ENCODE measurements at regions not wholly inside any gene's neighbourhood (a gene's known extent, or its start where the extent isn't known, plus 50 kb on each side); places are given as distances from the start of the nearest gene placed in this dataset.
A peak's percentile ranks its signal among the peaks of the same experiment; 100 is the strongest.

DNA sequence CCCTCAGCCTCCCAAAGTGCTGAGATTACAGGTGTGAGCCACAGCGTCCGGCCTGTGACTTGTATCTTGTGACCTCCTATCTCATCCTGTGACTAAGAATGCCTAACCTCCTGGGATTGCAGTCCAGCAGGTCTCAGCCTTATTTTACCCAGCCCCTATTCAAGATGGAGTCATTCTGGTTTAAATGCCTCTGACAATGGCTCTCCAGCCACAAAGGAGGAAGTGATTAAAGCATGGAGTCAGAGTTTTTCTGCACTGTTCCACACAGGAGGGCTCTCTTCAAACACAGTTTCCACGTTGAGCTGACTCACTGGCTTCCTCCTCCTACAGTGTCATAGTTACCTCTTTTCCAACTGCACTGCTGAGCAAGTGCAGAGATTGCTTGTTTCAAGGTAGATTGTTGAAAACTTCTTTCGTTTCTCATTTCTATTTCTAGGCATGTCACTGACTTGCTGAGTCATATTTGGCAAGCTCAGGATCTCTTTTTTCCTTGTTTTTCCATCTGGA, 383.8 kb downstream of the PCNX1 start:
- Histone ChIP-seq H3K36me3 (ENCODE audit: insufficient read depth, low read length) (no peaks in the 10 kb centered on the region), H3F3A (ENCODE audit: low read depth) (no peaks in the 10 kb centered on the region), H3K27me3 (ENCODE audit: insufficient read depth, low read length, poor library complexity, severe bottlenecking) (no peaks in the 10 kb centered on the region), H3K4me2 (ENCODE audit: low read depth, low read length, poor library complexity, severe bottlenecking) (no peak overlapping the region), H3K9me2 (replicated peaks; ENCODE audit: low read depth, low read length) (no peaks in the 10 kb centered on the region), H3K4me1 (ENCODE audit: insufficient read depth, low read length, poor library complexity, severe bottlenecking) (peaks cover 38% of the 10 kb centered on the region), H3K9ac (ENCODE audit: low read depth, low read length, poor library complexity, severe bottlenecking) (no peak overlapping the region), H2AFZ (ENCODE audit: low read length) (peak overlapping the region; percentile 48; the same call in 1 of the 2 replicates), H3K4me3 (ENCODE audit: low read length, poor library complexity, severe bottlenecking) (no peak overlapping the region), H3K9me3 (ENCODE audit: insufficient read depth, low read depth, low read length) (no peaks in the 10 kb centered on the region), H4K20me1 (ENCODE audit: insufficient read depth, low read length, poor library complexity, severe bottlenecking) (no peaks in the 10 kb centered on the region), H3K79me2 (ENCODE audit: insufficient read depth, low read length) (no peaks in the 10 kb centered on the region)
- TF ChIP-seq, protein P1, sequence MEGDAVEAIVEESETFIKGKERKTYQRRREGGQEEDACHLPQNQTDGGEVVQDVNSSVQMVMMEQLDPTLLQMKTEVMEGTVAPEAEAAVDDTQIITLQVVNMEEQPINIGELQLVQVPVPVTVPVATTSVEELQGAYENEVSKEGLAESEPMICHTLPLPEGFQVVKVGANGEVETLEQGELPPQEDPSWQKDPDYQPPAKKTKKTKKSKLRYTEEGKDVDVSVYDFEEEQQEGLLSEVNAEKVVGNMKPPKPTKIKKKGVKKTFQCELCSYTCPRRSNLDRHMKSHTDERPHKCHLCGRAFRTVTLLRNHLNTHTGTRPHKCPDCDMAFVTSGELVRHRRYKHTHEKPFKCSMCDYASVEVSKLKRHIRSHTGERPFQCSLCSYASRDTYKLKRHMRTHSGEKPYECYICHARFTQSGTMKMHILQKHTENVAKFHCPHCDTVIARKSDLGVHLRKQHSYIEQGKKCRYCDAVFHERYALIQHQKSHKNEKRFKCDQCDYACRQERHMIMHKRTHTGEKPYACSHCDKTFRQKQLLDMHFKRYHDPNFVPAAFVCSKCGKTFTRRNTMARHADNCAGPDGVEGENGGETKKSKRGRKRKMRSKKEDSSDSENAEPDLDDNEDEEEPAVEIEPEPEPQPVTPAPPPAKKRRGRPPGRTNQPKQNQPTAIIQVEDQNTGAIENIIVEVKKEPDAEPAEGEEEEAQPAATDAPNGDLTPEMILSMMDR (conservative IDR thresholded peaks at IDR 0.05; ENCODE audit: low read length) = no peak
- no peak for TF ChIP-seq EZH2phosphoT487 (IDR thresholded peaks at IDR 0.05; ENCODE audit: borderline replicate concordance)

DNA sequence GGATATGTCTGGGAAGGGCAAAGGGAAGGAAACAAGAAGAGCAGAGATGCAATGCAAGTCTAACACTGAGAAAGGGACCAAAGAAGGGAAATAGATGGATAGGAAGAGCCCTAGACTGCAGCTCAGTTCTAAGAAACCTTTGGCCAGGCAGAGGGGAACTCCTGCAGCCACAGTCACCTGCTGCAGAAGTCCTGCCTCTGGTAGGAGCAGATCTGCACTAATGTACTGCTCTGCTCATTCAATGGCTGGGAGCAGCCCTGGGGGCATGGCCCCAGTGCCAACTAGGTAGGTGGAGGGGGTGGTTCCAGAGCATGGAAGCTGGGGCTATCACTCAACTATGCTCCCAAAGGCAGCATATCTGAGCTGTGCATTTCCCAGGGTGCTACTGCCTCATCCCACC, 388.9 kb downstream of the PCNX1 start:
- Histone ChIP-seq H3F3A (ENCODE audit: low read depth) (no peaks in the 10 kb centered on the region), H2AFZ (ENCODE audit: low read length) (no peak overlapping the region), H3K79me2 (ENCODE audit: insufficient read depth, low read length) (no peaks in the 10 kb centered on the region), H3K36me3 (ENCODE audit: insufficient read depth, low read length) (no peaks in the 10 kb centered on the region), H3K9me3 (ENCODE audit: insufficient read depth, low read depth, low read length) (no peaks in the 10 kb centered on the region), H3K4me3 (ENCODE audit: low read length, poor library complexity, severe bottlenecking) (no peak overlapping the region), H3K4me1 (ENCODE audit: insufficient read depth, low read length, poor library complexity, severe bottlenecking) (peaks cover 20% of the 10 kb centered on the region), H4K20me1 (ENCODE audit: insufficient read depth, low read length, poor library complexity, severe bottlenecking) (no peaks in the 10 kb centered on the region), H3K9ac (ENCODE audit: low read depth, low read length, poor library complexity, severe bottlenecking) (no peak overlapping the region), H3K27me3 (ENCODE audit: insufficient read depth, low read length, poor library complexity, severe bottlenecking) (no peaks in the 10 kb centered on the region), H3K4me2 (ENCODE audit: low read depth, low read length, poor library complexity, severe bottlenecking) (no peak overlapping the region), H3K9me2 (replicated peaks; ENCODE audit: low read depth, low read length) (no peaks in the 10 kb centered on the region)
- TF ChIP-seq, protein P1 (conservative IDR thresholded peaks at IDR 0.05; ENCODE audit: low read length) = no peak

DNA sequence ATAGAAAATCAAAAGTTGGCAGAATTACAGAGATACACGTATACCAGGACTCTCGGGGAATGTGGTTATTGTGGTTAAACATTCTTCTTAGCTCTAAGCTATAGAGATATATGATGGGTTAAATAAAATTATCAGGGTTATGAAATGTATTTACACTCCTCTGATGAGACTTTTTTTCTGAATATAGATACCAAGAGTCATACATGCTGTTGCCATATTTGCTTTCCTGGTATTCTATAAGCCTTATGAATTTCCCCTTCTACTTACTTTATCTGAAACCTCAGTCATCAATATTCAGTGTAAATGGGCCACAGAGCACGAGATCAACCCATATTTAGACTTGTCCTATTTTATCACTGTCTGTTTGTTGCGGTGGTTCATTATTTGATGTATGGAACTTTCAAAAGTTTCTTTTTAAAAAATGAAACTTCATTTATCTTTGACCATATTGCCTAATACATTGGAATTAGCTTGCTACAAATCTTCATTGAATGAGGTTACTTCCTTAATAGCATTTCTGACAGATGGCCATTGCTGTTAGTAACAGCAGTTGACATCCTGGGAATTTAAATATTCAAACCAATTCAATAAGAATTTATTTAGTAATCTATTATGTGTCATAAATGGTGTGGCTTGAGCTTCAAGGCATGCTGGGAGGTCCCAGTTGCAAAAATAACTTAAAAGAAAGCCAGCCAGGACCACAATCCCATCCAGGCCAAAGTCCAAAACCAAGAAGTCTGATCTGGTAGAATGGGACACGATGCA, 393.5 kb downstream of the PCNX1 start:
- Histone ChIP-seq H3K9ac (ENCODE audit: low read depth, low read length, poor library complexity, severe bottlenecking) (no peak overlapping the region), H3K4me1 (ENCODE audit: insufficient read depth, low read length, poor library complexity, severe bottlenecking) (peaks cover 10% of the 10 kb centered on the region), H3K9me3 (ENCODE audit: insufficient read depth, low read depth, low read length) (no peaks in the 10 kb centered on the region; the same call in 1 of the 2 replicates), H3K36me3 (ENCODE audit: insufficient read depth, low read length) (no peaks in the 10 kb centered on the region), H3F3A (ENCODE audit: low read depth) (no peaks in the 10 kb centered on the region), H3K4me2 (ENCODE audit: low read depth, low read length, poor library complexity, severe bottlenecking) (peak overlapping the region; percentile 10), H3K27me3 (ENCODE audit: insufficient read depth, low read length, poor library complexity, severe bottlenecking) (no peaks in the 10 kb centered on the region), H3K9me2 (replicated peaks; ENCODE audit: low read depth, low read length) (no peaks in the 10 kb centered on the region), H3K4me3 (ENCODE audit: low read length, poor library complexity, severe bottlenecking) (no peak overlapping the region), H3K79me2 (ENCODE audit: insufficient read depth, low read length) (no peaks in the 10 kb centered on the region), H4K20me1 (ENCODE audit: insufficient read depth, low read length, poor library complexity, severe bottlenecking) (no peaks in the 10 kb centered on the region), H2AFZ (ENCODE audit: low read length) (no peak overlapping the region)
- TF ChIP-seq, protein P1 (conservative IDR thresholded peaks at IDR 0.05; ENCODE audit: low read length) = no peak
- TF ChIP-seq EZH2phosphoT487 (IDR thresholded peaks at IDR 0.05; ENCODE audit: borderline replicate concordance) = no peak

Measured in Loucy (cell line).